ENCODE measurements at regions not wholly inside any gene's neighbourhood (a gene's known extent, or its start where the extent isn't known, plus 50 kb on each side); places are given as distances from the start of the nearest gene placed in this dataset.

- DNase-seq (ENCODE audit: low read depth) = no peak
- no peak for TF ChIP-seq CTCF (conservative IDR thresholded peaks at IDR 0.05; ENCODE audit: low read depth, low read length)
- H3K4me3 ChIP-seq (ENCODE audit: low read depth, low read length) = no peak overlapping the region
Measured at GRCh38 chr10:35758076-35758475, 116.0 kb upstream of the FZD8 start.

- no peak for DNase-seq (ENCODE audit: low read depth)
- H3K4me3 ChIP-seq (ENCODE audit: low read depth, low read length) = no peak overlapping the region
- TF ChIP-seq CTCF (conservative IDR thresholded peaks at IDR 0.05; ENCODE audit: low read depth, low read length) = no peak
Measured at GRCh38 chr10:35754519-35754918, 112.4 kb upstream of the FZD8 start.

- H3K4me3 ChIP-seq (ENCODE audit: low read depth, low read length) = no peak overlapping the region
- TF ChIP-seq CTCF (conservative IDR thresholded peaks at IDR 0.05; ENCODE audit: low read depth, low read length) = no peak
- DNase-seq (ENCODE audit: low read depth) = peak; percentile 30
Measured at GRCh38 chr10:35752469-35753461, 110.7 kb upstream of the FZD8 start.

- no peak for TF ChIP-seq CTCF (conservative IDR thresholded peaks at IDR 0.05; ENCODE audit: low read depth, low read length)
- no peak overlapping the region for H3K4me3 ChIP-seq (ENCODE audit: low read depth, low read length)
- no peak for DNase-seq (ENCODE audit: low read depth)
Measured at GRCh38 chr10:35751347-35751746, 109.3 kb upstream of the FZD8 start.

GRCh38 chr10:35749230-35749629, 107.1 kb upstream of the FZD8 start:
- no peak for DNase-seq (ENCODE audit: low read depth)
- no peak for TF ChIP-seq CTCF (conservative IDR thresholded peaks at IDR 0.05; ENCODE audit: low read depth, low read length)
- H3K4me3 ChIP-seq (ENCODE audit: low read depth, low read length) = no peak overlapping the region

- DNase-seq (ENCODE audit: low read depth) = no peak
- no peak for TF ChIP-seq CTCF (conservative IDR thresholded peaks at IDR 0.05; ENCODE audit: low read depth, low read length)
- no peak overlapping the region for H3K4me3 ChIP-seq (ENCODE audit: low read depth, low read length)
Measured at GRCh38 chr10:35745617-35746403, 103.7 kb upstream of the FZD8 start.
